ENCODE measurements at regions not wholly inside any gene's neighbourhood (a gene's known extent, or its start where the extent isn't known, plus 50 kb on each side); places are given as distances from the start of the nearest gene placed in this dataset.

DNA sequence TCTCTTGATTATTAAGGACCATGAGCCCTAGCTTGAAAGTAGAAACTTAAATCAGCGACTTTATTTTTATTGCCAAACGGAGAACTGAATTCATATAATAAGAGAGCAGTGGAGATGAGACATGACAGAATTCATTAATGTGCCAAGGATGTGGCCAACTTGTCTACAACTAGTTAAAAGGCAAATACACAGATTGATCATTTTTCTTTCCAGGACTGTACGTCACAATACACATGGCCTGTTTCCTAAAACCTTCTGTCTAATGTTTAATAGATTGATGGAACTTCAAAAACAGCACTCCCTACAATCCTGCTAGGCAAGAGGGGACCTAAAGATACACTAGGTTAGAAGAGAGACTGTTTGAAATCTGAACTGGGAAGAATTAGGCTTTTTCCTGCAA is 647.8 kb downstream of the SATB2 start:
- no peak for DNase-seq (ENCODE audit: low spot score)

DNA sequence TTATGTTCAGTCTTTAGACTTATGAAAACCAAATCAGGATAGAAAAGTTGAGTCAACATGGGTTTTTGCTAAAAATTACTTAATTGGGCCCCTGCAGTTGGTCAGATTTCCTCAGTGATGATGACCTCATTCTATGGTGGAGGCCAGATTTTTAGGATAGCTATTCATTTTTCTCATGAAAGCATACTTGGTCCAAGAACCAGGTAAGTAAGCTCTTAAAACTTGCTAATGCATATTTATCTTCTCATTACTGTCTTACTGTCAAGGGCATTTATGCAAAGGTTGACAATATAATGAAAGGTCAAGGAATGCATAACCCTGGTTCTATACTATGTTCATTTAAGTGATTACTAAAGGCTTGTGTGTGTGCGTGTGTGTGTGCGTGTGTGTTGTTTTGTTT is 650.6 kb downstream of the SATB2 start:
- no peak for DNase-seq (ENCODE audit: low spot score)

DNA sequence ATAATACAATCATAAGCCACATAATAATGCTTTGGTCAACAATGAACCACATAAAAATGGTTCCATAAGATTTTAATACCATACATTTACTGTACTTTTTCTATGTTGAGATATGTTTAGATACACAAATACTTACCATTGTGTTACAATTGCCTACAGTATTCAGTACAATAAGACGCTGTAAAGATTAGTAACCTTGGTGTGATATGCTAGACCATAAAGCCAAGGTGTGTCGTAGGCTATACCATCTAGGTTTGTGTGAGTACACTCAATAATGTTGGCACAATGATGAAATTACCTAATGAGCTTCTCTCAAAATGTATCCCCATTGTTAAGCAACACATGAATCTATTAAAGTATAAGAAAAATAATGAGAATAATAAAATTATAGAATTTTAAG is 662.3 kb downstream of the SATB2 start:
- no peak for DNase-seq (ENCODE audit: low spot score)

DNA sequence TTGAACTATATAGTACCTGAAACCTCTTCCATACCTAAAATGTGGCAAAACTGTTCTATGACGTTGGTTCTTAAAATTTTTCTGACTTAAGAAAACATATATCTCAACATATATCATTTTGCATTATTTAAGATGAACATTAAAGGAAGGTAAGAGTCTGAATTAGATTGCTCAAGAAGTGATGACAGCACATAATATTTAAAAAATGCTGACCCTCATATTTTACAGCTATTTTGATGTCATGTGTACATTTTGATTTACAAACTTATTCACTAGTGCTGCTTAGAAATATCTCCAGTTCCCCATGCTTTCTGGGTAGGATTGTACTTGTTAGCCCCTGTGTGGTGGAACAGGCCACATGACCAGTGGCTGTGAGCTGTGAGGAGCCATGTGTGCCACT is 666.1 kb downstream of the SATB2 start:
- DNase-seq (ENCODE audit: low spot score) = no peak

DNA sequence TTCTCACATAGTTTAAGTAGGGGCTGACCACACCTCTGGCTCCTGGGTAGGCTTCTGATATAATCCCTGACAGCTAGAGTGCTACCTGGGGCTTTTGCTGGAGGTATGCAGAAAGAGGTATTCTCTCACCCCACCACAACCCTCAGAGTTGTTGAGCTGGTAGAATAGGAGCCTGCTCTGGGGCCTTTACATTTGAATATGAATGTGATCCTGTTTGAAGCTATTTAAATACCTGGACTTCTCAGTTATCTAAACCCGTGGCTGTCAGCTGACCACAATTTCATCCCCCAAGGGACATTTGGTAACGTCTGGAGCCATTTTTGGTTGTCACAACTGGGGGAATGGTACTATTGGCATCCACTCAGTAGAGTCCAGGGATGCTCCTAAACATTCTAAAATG is 669.1 kb downstream of the SATB2 start:
- DNase-seq (ENCODE audit: low spot score) = no peak

DNA sequence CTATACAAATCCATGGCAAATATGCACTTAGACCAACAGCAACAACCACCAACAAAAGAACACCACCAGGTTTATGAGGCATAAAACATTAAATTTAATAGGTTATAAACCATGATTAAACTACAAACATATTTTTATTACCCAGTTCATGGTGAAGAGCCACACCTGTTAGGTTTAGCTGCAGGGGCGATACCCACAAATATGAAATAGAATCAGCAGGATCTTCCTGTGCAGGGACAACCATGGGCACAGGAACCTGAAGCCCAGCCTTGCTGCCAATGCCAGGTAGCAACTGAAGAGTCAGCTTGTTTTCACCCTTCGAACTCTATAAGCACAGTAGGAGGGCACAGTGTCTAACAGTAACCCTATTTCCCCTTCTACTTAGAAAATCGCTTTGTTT is 675.0 kb downstream of the SATB2 start:
- DNase-seq (ENCODE audit: low spot score) = no peak

DNA sequence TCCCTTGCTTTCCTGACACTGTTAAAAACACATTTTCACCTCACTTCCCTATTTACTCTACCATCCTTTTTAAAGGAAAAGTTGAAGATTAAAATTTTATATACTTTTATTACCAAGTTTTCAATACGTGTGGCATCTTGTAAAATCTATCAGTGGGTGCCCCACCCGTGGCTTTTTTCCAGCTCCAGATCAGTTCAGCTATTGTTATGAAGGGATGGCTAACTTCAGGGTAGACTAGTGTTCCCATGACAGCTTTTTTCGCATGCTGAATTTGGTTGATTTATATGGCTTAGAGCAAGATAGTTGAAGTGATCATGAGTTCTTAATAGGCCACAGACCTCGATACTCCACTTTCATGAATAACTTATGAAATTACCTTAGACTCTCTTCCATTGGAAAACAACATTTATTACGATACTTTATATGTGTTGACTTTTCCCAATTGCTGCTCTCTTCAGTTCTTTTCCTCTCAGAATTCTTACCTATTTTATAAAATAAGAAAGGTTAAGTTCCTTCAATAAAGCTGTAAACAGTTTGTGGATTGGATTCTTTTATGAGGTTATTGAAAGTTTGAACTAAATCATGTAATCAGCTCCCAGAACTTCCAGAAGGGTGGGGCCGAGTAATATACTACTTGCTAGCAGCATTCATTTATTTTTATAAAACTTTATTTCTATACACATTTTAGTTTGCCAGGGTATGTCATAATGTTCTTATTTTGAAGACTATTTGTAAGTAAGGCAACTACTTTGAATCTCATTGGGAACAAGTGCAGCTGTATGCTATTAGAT is 680.9 kb downstream of the SATB2 start:
- no peak for DNase-seq (ENCODE audit: low spot score)

DNA sequence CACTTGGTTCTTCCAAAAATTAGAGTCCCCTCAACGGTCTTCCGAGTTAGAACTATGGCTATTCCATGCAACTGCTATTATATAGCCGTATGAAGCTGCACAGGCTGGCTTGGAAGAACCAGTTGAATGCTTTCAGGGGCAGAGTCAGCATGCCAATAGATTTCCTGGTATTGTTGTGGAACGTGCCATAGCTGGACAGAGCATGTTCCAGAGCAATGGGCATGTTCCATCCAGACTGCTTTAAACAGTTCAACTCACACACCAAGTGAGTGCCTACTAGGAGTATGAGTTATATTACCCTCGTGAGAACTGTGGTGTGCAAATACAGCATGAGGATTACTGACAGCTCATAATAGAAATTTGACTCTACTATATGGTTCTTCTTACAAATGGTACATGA is 682.0 kb downstream of the SATB2 start:
- DNase-seq (ENCODE audit: low spot score) = no peak

DNA sequence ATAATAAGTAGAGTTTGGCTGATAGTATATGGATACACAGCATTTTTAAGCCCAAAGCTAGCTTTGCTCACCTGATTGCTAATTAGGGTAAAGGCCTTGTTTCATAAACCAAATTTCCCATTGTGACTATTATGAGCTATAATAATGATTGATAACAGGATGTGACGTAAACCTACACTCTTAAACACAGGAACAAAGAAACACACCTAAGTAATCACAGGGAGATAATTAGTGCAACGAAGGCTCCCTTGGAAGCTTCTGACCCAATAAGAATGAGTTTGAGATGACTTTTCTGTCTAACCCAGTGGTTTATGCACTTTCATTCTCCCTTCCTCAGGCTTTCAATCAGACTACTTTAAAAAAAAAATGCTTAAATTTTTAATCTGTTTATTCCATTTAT is 683.2 kb downstream of the SATB2 start:
- DNase-seq (ENCODE audit: low spot score) = no peak

DNA sequence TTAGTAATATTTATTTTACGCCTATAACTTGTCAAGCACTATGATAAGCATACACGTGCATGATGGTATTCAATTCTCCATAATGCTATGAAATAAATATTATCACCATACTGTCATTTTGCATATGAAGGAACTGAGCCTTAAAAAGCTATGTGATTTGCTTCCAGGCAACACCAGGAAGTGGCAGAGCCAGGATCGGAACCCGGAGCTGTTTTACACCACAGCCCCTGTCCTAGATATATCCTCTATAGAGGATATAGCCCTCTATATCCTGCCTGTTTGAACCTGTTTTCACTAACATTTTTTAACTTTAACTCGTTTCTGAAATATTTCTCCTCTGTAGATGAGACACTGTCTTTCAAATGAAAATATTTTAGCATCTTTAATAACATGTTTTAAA is 690.0 kb downstream of the SATB2 start:
- no peak for DNase-seq (ENCODE audit: low spot score)

DNA sequence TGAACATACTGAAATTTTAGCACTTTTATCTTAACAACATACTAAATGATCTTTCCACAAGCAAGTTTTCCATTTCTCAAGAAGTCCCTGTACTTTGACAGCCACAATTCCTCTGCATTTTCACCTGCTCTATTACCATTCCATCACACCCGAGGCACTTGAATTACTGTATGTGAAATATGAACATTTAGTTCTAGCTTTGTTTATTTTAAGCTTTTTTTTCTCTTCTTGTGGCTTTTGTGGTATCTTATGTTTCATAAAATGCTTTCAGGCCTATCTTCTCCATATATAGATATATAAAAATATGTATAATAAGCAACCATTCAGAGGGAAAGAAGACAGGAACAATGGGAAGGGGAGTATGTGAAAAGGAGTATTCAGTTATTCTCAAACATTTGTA is 693.9 kb downstream of the SATB2 start:
- DNase-seq (ENCODE audit: low spot score) = no peak

DNA sequence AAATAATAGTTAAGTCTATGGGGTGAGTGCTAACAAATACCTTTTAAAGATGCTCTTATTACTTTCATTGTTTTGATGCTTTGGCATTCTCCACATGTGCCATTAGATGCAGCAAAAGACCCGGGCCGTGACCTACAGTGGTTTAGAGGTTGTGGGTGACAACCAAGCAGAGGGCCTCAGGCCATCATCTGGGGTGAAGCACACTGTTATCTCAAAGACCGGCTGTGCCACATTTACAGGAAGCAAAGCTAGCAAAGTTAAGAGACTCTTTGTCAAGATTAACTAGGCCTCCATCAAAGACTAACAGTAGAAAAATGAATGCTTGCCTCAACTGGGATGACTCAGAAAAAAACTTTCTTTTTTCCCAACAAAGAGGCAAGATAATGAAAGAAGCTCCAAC is 695.3 kb downstream of the SATB2 start:
- no peak for DNase-seq (ENCODE audit: low spot score)

DNA sequence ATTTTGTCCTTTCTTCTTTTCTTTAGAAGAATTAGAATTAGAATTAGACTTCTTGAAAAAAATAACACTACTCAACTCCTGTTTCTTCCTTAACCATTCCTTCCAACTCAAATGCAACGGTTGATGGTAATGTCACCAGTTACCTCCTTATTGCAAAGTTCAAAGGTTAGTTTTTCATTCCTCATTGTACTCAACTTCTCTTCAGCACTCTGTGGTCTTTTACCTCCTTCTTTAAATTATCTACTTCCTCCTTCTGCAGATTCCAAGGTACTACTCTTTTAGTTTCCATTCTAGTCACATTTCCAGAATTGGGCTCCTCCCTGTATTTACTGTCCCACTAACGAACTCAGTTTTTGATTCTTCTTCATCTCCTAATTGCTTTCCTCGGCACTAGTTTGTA is 700.7 kb downstream of the SATB2 start:
- no peak for DNase-seq (ENCODE audit: low spot score)

DNA sequence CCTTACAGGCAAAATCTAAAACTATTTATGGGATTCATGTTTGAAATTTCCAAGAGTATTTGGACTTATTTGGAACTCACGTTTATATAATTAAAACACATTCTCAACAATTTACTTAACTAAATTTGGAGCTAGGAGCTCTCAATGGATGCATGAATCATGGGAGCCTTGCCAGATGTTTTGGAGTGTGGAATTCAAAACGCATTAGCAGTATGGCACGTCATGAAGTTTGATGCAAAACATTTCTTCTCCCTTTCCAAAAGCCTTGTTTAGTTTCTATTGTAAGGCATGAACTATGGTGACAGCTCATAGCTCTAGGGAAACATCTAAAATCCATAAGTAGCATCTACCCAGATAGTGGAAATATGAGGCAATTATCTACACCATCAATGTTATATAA is 701.6 kb downstream of the SATB2 start:
- no peak for DNase-seq (ENCODE audit: low spot score)

DNA sequence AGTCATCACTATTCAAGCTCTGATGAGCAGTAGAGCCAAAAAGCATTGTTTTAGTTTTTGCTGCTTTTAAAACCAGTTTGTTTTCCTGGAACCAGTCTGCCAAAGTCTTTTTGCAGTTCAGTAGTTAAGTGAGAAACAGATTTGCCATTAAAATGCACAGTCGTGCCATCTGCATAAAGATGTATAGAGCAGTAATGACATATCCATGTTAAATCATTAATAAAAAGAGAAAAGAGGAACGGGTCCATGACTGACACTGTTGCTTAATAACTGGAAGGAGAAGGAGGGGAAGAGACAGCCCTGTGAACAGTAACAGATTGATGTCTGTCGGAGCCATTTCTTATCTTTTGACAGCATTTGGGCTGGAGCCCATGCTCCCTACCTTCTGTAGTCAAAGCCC is 704.6 kb downstream of the SATB2 start:
- no peak for DNase-seq (ENCODE audit: low spot score)

DNA sequence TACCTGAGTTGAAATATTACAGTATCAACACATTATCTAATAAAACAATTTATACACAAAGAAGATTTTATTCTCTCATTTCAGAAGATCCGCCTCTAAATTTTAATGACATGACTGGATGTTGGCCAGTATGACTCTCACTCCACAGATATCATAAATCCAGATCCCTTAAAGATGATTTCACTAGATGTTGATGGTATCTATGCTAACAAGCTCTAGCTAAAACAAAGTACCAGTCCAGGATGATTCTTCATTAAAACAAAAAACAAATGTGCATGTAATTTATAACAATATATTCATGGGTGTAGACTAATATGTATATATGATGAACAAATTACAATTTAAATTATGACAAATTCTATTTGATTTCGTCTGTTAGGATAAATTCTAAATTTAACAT is 708.4 kb downstream of the SATB2 start:
- no peak for DNase-seq (ENCODE audit: low spot score)

DNA sequence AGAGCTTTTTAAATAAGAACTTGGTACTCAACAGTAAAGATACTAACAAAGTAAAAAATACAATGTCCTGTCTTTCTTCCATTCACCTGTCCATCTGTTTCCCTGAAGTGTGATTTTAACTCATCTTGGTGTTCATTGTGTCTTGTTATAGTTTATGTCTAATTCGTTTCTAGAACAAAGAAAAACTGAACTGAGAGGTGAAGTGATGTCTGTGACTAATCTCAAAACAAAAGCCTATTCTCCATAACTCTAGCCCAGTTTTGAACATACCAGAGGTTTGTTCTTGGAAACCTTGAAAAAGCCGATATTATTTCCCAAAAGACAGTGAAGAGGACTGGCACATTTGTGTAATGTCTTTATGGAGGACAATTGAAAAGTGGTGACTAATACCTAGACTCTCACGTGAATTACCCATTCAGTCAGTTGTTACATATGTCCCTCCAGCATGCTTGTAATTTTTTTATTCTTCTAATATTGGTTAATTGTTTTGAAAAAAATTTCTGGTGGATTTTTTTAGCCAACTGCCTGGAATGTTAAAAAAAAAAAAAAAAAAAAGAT is 725.8 kb downstream of the SATB2 start:
- no peak for DNase-seq (ENCODE audit: low spot score)

DNA sequence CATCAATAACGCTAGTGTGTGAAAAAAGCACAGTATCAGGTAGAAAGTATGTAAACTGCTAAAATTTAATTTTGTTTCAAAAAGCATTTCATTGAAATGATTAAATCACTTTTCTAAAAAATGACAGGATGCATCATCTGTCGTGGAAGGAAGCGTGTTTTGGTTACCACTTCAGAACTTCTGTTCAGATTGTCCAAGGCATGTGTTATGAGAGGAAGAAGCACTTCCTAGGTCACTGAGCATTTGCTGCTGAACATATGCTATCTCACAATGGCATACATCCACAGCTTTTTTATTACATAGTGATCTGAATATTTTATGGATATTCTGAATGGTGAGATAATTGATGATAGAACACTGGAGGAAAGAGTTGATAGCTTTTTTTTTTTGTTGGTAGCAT is 737.5 kb downstream of the SATB2 start:
- no peak for DNase-seq (ENCODE audit: low spot score)

DNA sequence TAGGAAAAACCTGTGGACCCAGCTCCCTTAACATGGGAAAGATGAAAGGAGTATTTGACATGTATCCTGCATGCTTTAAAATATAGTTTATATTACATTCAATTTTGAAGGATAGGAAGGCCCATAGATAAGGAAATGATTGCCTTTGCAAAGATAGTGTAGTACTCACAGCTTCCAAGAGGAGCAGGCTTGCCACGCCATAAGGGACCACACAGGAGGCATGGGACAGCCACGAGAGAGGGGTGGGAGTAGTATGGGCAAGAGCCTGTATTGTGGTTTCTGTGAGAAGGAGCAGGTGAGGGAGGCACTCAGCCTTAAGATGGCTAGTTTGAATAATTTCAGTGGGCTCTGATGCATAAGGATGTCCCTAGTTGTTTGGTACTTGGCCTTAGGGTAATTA is 740.3 kb downstream of the SATB2 start:
- DNase-seq (ENCODE audit: low spot score) = no peak

DNA sequence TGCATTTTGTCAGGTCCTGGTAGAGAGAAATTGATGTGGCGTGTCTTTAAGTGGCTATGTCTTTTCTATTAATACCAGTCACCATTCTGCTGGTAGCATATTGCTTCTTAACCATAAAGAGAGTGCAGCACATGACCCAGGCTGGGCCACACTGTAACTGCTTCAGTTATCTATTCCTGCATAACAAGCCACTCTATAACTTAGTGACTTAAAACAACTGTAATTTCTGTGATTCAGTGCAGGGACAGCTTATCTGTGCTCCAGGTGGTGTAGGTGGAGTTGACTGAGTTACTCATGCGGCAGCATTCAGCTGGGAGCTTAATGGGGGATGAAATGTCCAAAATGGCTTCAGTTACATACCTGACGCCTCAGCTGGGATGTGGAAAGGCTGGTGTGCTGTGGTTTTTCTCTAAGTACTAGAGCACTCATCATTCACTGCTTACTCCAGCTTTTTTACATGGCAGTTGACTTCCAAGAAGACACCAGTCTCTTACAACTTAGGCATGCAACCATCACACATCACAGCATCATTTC is 742.4 kb downstream of the SATB2 start:
- no peak for DNase-seq (ENCODE audit: low spot score)

DNA sequence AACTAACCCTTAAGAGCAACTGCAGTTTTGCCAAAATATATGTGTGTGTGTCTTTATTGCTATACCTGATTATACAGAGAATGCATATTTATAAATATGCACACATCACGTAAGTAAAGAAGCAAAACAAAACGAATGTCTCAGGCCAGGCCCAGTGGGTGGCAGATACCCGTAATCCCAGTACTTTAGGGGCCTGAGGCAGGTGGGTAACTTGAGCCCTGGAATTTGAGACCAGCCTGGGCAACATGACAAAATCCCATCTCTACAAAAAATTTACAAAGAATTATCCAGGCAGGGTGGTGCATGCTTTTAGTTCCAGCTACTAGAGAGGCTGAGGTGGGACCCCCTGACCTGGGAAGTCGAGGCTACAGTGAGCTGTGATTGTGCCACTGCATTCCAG is 745.3 kb downstream of the SATB2 start:
- DNase-seq (ENCODE audit: low spot score) = no peak

DNA sequence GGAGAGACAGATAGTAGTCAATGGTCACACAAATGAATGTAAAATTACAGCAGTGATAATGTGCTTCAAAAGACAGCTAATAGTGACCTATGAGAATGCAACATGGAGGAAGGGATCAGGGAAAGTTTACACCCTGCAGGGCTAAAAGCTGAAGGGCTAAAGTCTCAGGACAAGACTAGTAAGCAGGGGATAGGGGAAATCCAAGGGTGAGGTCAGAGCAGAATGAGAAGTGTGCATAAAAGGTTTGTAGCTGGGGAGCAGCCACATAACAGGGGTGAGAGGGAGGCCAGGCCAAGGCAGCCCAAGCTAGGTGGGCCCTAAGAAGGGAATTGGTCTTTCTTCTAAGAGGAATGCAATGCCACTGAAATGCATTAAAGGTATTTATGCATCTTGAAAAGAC is 746.3 kb downstream of the SATB2 start:
- no peak for DNase-seq (ENCODE audit: low spot score)

DNA sequence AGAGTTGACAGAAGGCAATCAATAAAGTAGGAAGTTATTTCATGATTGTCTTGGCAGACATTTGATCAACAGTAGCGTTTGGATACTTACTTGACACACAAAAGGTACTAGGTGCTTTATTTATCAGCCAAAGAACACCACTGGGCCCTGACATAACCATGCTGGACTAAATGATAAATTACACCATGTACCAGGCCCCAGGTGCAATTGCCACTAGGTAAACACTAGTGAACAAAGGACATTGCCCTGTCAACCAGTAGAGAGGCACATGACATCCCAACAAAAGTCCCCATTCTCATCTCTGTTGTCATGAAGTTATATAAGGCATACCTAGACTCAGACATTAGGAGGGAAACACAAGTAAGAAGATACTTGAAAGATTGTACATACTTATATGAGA is 747.2 kb downstream of the SATB2 start:
- DNase-seq (ENCODE audit: low spot score) = no peak

DNA sequence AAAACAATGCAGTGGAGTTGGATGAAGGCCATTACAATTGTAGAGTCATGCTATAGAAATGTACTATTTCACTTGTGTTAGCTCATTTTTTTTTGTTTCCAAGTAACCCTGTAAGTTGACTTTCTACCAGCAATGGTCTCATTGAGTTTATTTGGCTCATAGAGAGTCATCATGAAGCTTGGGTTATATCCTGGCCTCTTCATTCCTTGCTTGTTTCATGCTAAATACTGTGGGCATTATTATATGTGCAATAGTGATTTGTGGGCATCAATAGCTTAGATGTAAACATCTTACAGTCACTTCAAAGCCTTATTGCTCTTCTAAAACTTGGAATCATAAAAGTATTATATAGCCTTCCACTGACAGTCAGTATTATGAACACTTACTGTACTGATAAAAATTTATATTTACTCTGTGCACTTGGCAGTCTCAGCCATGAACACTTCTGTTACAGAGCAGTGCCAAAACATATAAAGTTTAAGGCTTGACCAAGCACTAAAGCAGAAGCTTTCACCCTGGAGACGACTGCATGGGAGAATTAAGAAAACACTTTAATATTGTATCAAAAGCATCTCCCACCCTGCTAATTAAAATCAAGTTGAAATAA is 751.2 kb downstream of the SATB2 start:
- no peak for DNase-seq (ENCODE audit: low spot score)

All from SW480 (cell line).